ENCODE measurements at regions not wholly inside any gene's neighbourhood (a gene's known extent, or its start where the extent isn't known, plus 50 kb on each side); places are given as distances from the start of the nearest gene placed in this dataset.

DNA sequence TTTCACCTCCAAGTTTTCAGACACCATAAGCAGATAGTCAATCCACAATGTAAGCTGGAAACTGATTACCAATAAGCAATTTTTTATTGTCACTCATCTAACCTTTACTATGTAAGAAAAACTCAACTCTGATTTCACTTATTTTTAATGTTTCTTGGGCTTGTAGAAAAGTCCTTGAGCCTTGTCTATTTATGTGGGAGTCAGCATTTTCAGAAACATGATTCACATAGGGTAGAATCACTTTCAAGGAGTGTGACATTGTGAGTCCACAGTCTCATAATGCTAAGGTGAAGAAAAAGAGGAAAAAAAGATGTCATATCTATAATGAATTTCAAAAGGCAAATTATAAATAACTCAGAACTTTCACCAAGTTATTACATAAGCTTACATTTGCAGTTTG, 2167.9 kb upstream of the C9orf72 start:
- TF ChIP-seq CTCF (IDR thresholded peaks at IDR 0.05), result no peak
- no peak for TF ChIP-seq POLR2A (IDR thresholded peaks at IDR 0.05)

Data from lower leg skin (tissue), 3 donors.